Amniotic epithelial cell (primary cell): ENCODE measurements at regions not wholly inside any gene's neighbourhood (a gene's known extent, or its start where the extent isn't known, plus 50 kb on each side); places are given as distances from the start of the nearest gene placed in this dataset.

Experiments
- DNase-seq: peaks from one replicate; pipeline ENCODE4 v3.0.0-alpha.2; 2010; ENCODE audit warnings: low read depth

GRCh38 chr18:31247574-31248199 is 70.3 kb upstream of the DSG1 start:
- peak; percentile 95 for DNase-seq

- DNase-seq: peak; percentile 65
Measured at GRCh38 chr18:31248783-31249521, 69.0 kb upstream of the DSG1 start.

GRCh38 chr18:31250902-31251301 is 67.1 kb upstream of the DSG1 start:
- peak; percentile 46 for DNase-seq

GRCh38 chr18:31252522-31252921 is 65.4 kb upstream of the DSG1 start:
- no peak for DNase-seq

GRCh38 chr18:31255953-31256352 is 62.0 kb upstream of the DSG1 start:
- no peak for DNase-seq

GRCh38 chr18:31258789-31259188 is 59.2 kb upstream of the DSG1 start:
- no peak for DNase-seq

- peak; percentile 85 for DNase-seq
Measured at GRCh38 chr18:31261792-31262582, 56.0 kb upstream of the DSG1 start.

GRCh38 chr18:31267823-31268481 is 50.0 kb upstream of the DSG1 start:
- DNase-seq: no peak
